Fibroblast of skin of right quadriceps (primary cell): ENCODE measurements at regions not wholly inside any gene's neighbourhood (a gene's known extent, or its start where the extent isn't known, plus 50 kb on each side); places are given as distances from the start of the nearest gene placed in this dataset.

Experiments used
- DNase-seq: peaks from one replicate; pipeline ENCODE4 v3.0.0-alpha.2; 2013

GRCh38 chr11:134483291-134483690 is 71.2 kb upstream of the B3GAT1 start:
- no peak for DNase-seq

GRCh38 chr11:134482865-134483264 is 70.8 kb upstream of the B3GAT1 start:
- no peak for DNase-seq

GRCh38 chr11:134481933-134482527 is 70.0 kb upstream of the B3GAT1 start:
- no peak for DNase-seq

- no peak for DNase-seq
Measured at GRCh38 chr11:134481135-134481534, 69.1 kb upstream of the B3GAT1 start.

GRCh38 chr11:134480136-134480712 is 68.2 kb upstream of the B3GAT1 start:
- DNase-seq: no peak

- no peak for DNase-seq
Measured at GRCh38 chr11:134479206-134480135, 67.4 kb upstream of the B3GAT1 start.

GRCh38 chr11:134478611-134479010 is 66.6 kb upstream of the B3GAT1 start:
- no peak for DNase-seq

GRCh38 chr11:134478176-134478575 is 66.1 kb upstream of the B3GAT1 start:
- no peak for DNase-seq

GRCh38 chr11:134477486-134477885 is 65.4 kb upstream of the B3GAT1 start:
- no peak for DNase-seq

- no peak for DNase-seq
Measured at GRCh38 chr11:134476435-134477021, 64.5 kb upstream of the B3GAT1 start.

- no peak for DNase-seq
Measured at GRCh38 chr11:134475951-134476350, 63.9 kb upstream of the B3GAT1 start.

- no peak for DNase-seq
Measured at GRCh38 chr11:134474942-134475341, 62.9 kb upstream of the B3GAT1 start.

- DNase-seq: no peak
Measured at GRCh38 chr11:134474070-134474860, 62.2 kb upstream of the B3GAT1 start.

- DNase-seq: no peak
Measured at GRCh38 chr11:134471716-134472455, 59.8 kb upstream of the B3GAT1 start.

GRCh38 chr11:134471087-134471715 is 59.2 kb upstream of the B3GAT1 start:
- DNase-seq: no peak

GRCh38 chr11:134470238-134470637 is 58.2 kb upstream of the B3GAT1 start:
- DNase-seq: no peak

- no peak for DNase-seq
Measured at GRCh38 chr11:134469627-134470026, 57.6 kb upstream of the B3GAT1 start.

GRCh38 chr11:134468796-134469195 is 56.8 kb upstream of the B3GAT1 start:
- DNase-seq: no peak

- DNase-seq: no peak
Measured at GRCh38 chr11:134468081-134468668, 56.1 kb upstream of the B3GAT1 start.

GRCh38 chr11:134466610-134467567 is 54.8 kb upstream of the B3GAT1 start:
- no peak for DNase-seq
